Smooth muscle cell (in vitro differentiated cells): ENCODE measurements at regions not wholly inside any gene's neighbourhood (a gene's known extent, or its start where the extent isn't known, plus 50 kb on each side); places are given as distances from the start of the nearest gene placed in this dataset.

Experiments
- DNase-seq: peaks from one replicate; lab custom pipeline; 2025; ENCODE audit not compliant: unreplicated experiment; lab: John Stamatoyannopoulos, UW
- H2AFZ ChIP-seq: fragments of 200-600 bp; sonication (generic); 2 replicates; pipeline ENCODE4 v1.6.0; 2016; ENCODE audit warnings: antibody characterized with exemption, low read depth, mild to moderate bottlenecking
- H3F3A ChIP-seq: fragments of 200-600 bp; sonication (generic); 2 replicates; pipeline ENCODE4 v1.6.0; 2017; ENCODE audit warnings: antibody characterized with exemption, low read depth
- H3K27ac ChIP-seq: fragments of 200-600 bp; sonication (generic); 2 replicates; pipeline ENCODE4 v1.5.1; 2016; ENCODE audit warnings: low read depth, mild to moderate bottlenecking
- H3K27me3 ChIP-seq: fragments of 200-600 bp; sonication (generic); 2 replicates; pipeline ENCODE4 v1.6.1; 2016; ENCODE audit warnings: low read depth, mild to moderate bottlenecking
- H3K36me3 ChIP-seq: fragments of 200-600 bp; sonication (generic); 2 replicates; pipeline ENCODE4 v1.5.1; 2016; ENCODE audit warnings: low read depth
- H3K4me1 ChIP-seq: fragments of 200-600 bp; sonication (generic); 2 replicates; pipeline ENCODE4 v1.5.1; 2016; ENCODE audit warnings: low read depth
- H3K4me2 ChIP-seq: fragments of 200-600 bp; sonication (generic); 2 replicates; pipeline ENCODE4 v1.6.0; 2016; ENCODE audit warnings: mild to moderate bottlenecking
- H3K4me3 ChIP-seq: fragments of 200-600 bp; sonication (generic); 2 replicates; pipeline ENCODE4 v1.5.1; 2016; ENCODE audit warnings: mild to moderate bottlenecking
- H3K79me2 ChIP-seq: fragments of 200-600 bp; sonication (generic); 2 replicates; pipeline ENCODE4 v1.6.0; 2016; ENCODE audit warnings: low read depth, mild to moderate bottlenecking
- H3K9ac ChIP-seq: fragments of 200-600 bp; sonication (generic); 2 replicates; pipeline ENCODE4 v1.6.0; 2016; ENCODE audit warnings: low read depth
- H3K9me3 ChIP-seq: fragments of 200-600 bp; sonication (generic); replicated peaks from 2 replicates; pipeline ENCODE4 v1.5.1; 2016; ENCODE audit warnings: low read depth
- H4K20me1 ChIP-seq: fragments of 200-600 bp; sonication (generic); 2 replicates; pipeline ENCODE4 v1.6.0; 2016; ENCODE audit warnings: low read depth
- WGBS: methylation state at CpG from one replicate; pipeline ENCODE4 v1.1.7; 2016; ENCODE audit warnings: low lambda C conversion rate; 5-methylcytosine and 5-hydroxymethylcytosine counted together
- TF ChIP-seq, protein P1 (sequence below): fragments of 200-600 bp; sonication (generic); IDR thresholded peaks from 2 replicates; pipeline ENCODE4 v1.5.1; 2017; ENCODE audit warnings: borderline replicate concordance, mild to moderate bottlenecking, antibody characterized with exemption; ENCODE audit not compliant: insufficient read depth, poor library complexity, severe bottlenecking

DNA sequence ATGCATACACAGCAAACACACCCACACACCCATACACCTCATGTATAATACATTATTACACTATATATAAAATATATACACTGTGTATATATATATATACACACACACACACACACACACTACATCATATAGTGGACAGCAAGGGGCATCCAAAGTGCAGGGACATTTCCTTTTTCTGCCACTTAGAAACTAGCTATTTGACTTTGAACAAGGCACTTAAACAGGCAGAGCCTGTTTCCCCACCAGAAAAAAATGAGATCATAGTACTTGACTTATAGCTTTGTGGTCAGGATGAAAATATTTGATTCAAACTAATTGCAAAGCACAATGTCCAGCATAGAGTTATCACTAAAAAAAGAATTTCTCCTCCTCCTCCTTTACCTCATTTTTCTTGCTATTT is 254.3 kb upstream of the NPVF start:
- H3K4me3 ChIP-seq, result no peak overlapping the region
- no peak overlapping the region for H2AFZ ChIP-seq
- no peaks in the 10 kb centered on the region for H3K36me3 ChIP-seq
- H3K27me3 ChIP-seq, result peaks cover under 1% of the 10 kb centered on the region
- no peak overlapping the region for H3K4me2 ChIP-seq
- H3K4me1 ChIP-seq, result no peaks in the 10 kb centered on the region
- no peak overlapping the region for H3K9ac ChIP-seq
- H4K20me1 ChIP-seq, result no peaks in the 10 kb centered on the region
- no peak for DNase-seq
- H3K79me2 ChIP-seq, result no peaks in the 10 kb centered on the region
- no peak overlapping the region for H3K27ac ChIP-seq
- H3K9me3 ChIP-seq, result no peaks in the 10 kb centered on the region
- TF ChIP-seq, protein P1, sequence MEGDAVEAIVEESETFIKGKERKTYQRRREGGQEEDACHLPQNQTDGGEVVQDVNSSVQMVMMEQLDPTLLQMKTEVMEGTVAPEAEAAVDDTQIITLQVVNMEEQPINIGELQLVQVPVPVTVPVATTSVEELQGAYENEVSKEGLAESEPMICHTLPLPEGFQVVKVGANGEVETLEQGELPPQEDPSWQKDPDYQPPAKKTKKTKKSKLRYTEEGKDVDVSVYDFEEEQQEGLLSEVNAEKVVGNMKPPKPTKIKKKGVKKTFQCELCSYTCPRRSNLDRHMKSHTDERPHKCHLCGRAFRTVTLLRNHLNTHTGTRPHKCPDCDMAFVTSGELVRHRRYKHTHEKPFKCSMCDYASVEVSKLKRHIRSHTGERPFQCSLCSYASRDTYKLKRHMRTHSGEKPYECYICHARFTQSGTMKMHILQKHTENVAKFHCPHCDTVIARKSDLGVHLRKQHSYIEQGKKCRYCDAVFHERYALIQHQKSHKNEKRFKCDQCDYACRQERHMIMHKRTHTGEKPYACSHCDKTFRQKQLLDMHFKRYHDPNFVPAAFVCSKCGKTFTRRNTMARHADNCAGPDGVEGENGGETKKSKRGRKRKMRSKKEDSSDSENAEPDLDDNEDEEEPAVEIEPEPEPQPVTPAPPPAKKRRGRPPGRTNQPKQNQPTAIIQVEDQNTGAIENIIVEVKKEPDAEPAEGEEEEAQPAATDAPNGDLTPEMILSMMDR, result no peak
- no peaks in the 10 kb centered on the region for H3F3A ChIP-seq

DNA sequence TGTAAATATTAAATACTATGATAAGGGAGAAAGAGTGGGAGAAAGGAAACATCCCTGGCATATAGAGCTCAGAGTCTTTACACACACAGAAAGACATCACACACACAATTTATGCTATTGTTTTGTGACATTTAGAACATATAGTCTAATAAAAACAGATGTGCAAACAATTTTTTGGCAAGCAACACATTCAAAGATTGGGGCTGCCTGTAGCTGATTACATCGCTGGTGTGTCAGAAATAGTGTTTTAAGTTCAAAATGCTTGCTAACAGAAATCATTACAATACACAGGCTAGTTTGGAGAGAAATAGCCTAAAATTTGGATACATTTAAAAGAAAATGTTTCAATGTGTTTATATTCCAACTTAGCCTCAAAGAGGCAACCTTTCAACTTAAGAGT is 256.7 kb upstream of the NPVF start:
- H3K27me3 ChIP-seq, result peaks cover 4% of the 10 kb centered on the region
- H3K9ac ChIP-seq, result no peak overlapping the region
- no peaks in the 10 kb centered on the region for H3K36me3 ChIP-seq
- no peaks in the 10 kb centered on the region for H4K20me1 ChIP-seq
- 96% methylated on average over 1 of the region's 1 CpG for WGBS
- H3K4me2 ChIP-seq, result no peak overlapping the region
- DNase-seq, result no peak
- no peak overlapping the region for H3K4me3 ChIP-seq
- no peak overlapping the region for H3K27ac ChIP-seq
- H3F3A ChIP-seq, result no peaks in the 10 kb centered on the region
- H3K4me1 ChIP-seq, result no peaks in the 10 kb centered on the region
- no peaks in the 10 kb centered on the region for H3K79me2 ChIP-seq
- TF ChIP-seq, protein P1, result no peak
- H2AFZ ChIP-seq, result no peak overlapping the region
- H3K9me3 ChIP-seq, result no peaks in the 10 kb centered on the region

DNA sequence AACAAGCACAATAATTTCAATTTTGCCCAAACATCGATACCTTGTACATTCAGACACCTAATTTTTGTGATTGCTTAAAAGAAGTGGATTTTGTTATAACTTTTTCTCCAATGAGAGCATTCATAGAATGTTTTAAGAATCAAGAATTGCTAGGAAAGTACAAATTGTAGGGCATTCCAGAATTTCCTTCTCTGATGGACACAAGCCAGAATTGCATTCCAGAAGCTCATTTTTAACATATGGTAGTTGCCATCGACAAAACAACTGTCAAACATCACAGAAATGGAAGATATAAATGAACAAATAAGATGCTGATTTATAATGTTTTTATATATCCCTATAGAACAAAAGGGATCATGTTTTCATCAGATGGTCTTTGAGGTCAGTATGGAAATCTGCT is 258.4 kb upstream of the NPVF start:
- peaks cover 4% of the 10 kb centered on the region for H3K27me3 ChIP-seq
- TF ChIP-seq, protein P1, result no peak
- no peaks in the 10 kb centered on the region for H3K79me2 ChIP-seq
- no peak for DNase-seq
- H3F3A ChIP-seq, result no peaks in the 10 kb centered on the region
- H3K9ac ChIP-seq, result no peak overlapping the region
- H4K20me1 ChIP-seq, result no peaks in the 10 kb centered on the region
- no peak overlapping the region for H3K4me3 ChIP-seq
- 81% methylated on average over 2 of the region's 2 CpGs for WGBS
- H2AFZ ChIP-seq, result no peak overlapping the region
- no peaks in the 10 kb centered on the region for H3K9me3 ChIP-seq
- H3K36me3 ChIP-seq, result no peaks in the 10 kb centered on the region
- no peak overlapping the region for H3K4me2 ChIP-seq
- H3K27ac ChIP-seq, result no peak overlapping the region
- no peaks in the 10 kb centered on the region for H3K4me1 ChIP-seq

DNA sequence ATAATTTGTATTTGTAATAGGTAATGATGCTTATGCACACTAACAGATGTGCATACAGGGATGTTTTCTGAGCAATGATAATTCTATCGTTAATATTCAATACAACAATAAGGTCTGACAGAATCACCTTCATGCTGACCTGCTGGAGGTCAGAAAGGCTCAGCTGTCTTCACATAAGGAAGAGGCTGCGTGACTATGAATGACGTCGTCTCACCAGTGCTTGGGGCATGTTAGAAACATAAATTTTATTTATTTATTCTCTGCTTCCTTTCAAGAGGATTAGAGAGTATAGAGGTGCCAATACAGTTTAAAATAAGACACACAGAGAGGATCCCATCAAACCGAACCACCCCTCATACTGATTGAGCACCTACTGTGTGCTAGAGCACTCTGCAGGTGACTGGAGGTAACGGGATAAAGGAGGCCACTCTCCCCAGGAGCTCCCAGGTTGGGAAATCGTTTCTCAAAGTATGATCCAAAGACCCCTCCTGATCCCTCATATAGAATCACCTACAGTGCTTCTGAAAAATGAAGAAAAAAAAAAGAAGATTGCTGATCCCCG is 265.6 kb upstream of the NPVF start:
- Histone ChIP-seq H3K4me1 (no peaks in the 10 kb centered on the region), H3K4me3 (no peak overlapping the region), H3K79me2 (no peaks in the 10 kb centered on the region), H3K36me3 (no peaks in the 10 kb centered on the region), H3K9me3 (no peaks in the 10 kb centered on the region), H3K27ac (no peak overlapping the region), H4K20me1 (no peaks in the 10 kb centered on the region), H2AFZ (no peak overlapping the region), H3K9ac (no peak overlapping the region), H3F3A (no peaks in the 10 kb centered on the region), H3K27me3 (peaks cover 6% of the 10 kb centered on the region), H3K4me2 (no peak overlapping the region)
- 85% methylated on average over 8 of the region's 8 CpGs for WGBS
- TF ChIP-seq, protein P1, result no peak
- no peak for DNase-seq
